ENCODE measurements at regions not wholly inside any gene's neighbourhood (a gene's known extent, or its start where the extent isn't known, plus 50 kb on each side); places are given as distances from the start of the nearest gene placed in this dataset.

GRCh38 chr12:88706286-88706685, 126.0 kb upstream of the KITLG start:
- Histone ChIP-seq H3K9me2 (replicated peaks; ENCODE audit: control insufficient read depth, low read length) (no peaks in the 10 kb centered on the region), H3F3A (ENCODE audit: control insufficient read depth, insufficient read depth) (no peaks in the 10 kb centered on the region), H3K4me3 (ENCODE audit: low read length) (no peak overlapping the region), H3K27ac (ENCODE audit: low read depth, low read length) (no peak overlapping the region), H4K20me1 (ENCODE audit: control insufficient read depth, insufficient read depth, low read depth, low read length) (no peaks in the 10 kb centered on the region), H3K9me3 (ENCODE audit: control insufficient read depth, insufficient read depth, low read length) (no peaks in the 10 kb centered on the region), H3K4me2 (ENCODE audit: low read length) (no peak overlapping the region), H3K36me3 (ENCODE audit: control insufficient read depth, low read length) (no peaks in the 10 kb centered on the region), H3K79me2 (ENCODE audit: control insufficient read depth, low read length) (no peaks in the 10 kb centered on the region), H3K27me3 (ENCODE audit: control insufficient read depth, low read length) (no peaks in the 10 kb centered on the region), H3K4me1 (ENCODE audit: control insufficient read depth, low read length) (no peaks in the 10 kb centered on the region)
- TF ChIP-seq CTCF (IDR thresholded peaks at IDR 0.05; ENCODE audit: low read depth, low read length, poor library complexity, severe bottlenecking) (no peak), EZH2phosphoT487 (IDR thresholded peaks at IDR 0.05; ENCODE audit: borderline replicate concordance, low read length) (no peak)

GRCh38 chr12:88703790-88704189, 123.5 kb upstream of the KITLG start:
- H3K79me2 ChIP-seq (ENCODE audit: control insufficient read depth, low read length), result no peaks in the 10 kb centered on the region
- H3F3A ChIP-seq (ENCODE audit: control insufficient read depth, insufficient read depth), result no peaks in the 10 kb centered on the region
- no peaks in the 10 kb centered on the region for H4K20me1 ChIP-seq (ENCODE audit: control insufficient read depth, insufficient read depth, low read depth, low read length)
- H3K36me3 ChIP-seq (ENCODE audit: control insufficient read depth, low read length), result no peaks in the 10 kb centered on the region
- no peaks in the 10 kb centered on the region for H3K4me1 ChIP-seq (ENCODE audit: control insufficient read depth, low read length)
- H3K9me3 ChIP-seq (ENCODE audit: control insufficient read depth, insufficient read depth, low read length), result no peaks in the 10 kb centered on the region
- no peak overlapping the region for H3K27ac ChIP-seq (ENCODE audit: low read depth, low read length)
- H3K4me3 ChIP-seq (ENCODE audit: low read length), result no peak overlapping the region
- H3K27me3 ChIP-seq (ENCODE audit: control insufficient read depth, low read length), result no peaks in the 10 kb centered on the region
- TF ChIP-seq EZH2phosphoT487 (IDR thresholded peaks at IDR 0.05; ENCODE audit: borderline replicate concordance, low read length) (no peak), CTCF (IDR thresholded peaks at IDR 0.05; ENCODE audit: low read depth, low read length, poor library complexity, severe bottlenecking) (no peak)
- H3K9me2 ChIP-seq (replicated peaks; ENCODE audit: control insufficient read depth, low read length), result no peaks in the 10 kb centered on the region
- no peak overlapping the region for H3K4me2 ChIP-seq (ENCODE audit: low read length)

GRCh38 chr12:88698471-88698870, 118.2 kb upstream of the KITLG start:
- TF ChIP-seq EZH2phosphoT487 (IDR thresholded peaks at IDR 0.05; ENCODE audit: borderline replicate concordance, low read length), result no peak
- no peak for TF ChIP-seq CTCF (IDR thresholded peaks at IDR 0.05; ENCODE audit: low read depth, low read length, poor library complexity, severe bottlenecking)
- no peak overlapping the region for H3K27ac ChIP-seq (ENCODE audit: low read depth, low read length)
- no peak overlapping the region for H3K4me2 ChIP-seq (ENCODE audit: low read length)
- no peaks in the 10 kb centered on the region for H3K9me3 ChIP-seq (ENCODE audit: control insufficient read depth, insufficient read depth, low read length)
- no peaks in the 10 kb centered on the region for H3K36me3 ChIP-seq (ENCODE audit: control insufficient read depth, low read length)
- no peaks in the 10 kb centered on the region for H3K27me3 ChIP-seq (ENCODE audit: control insufficient read depth, low read length)
- H4K20me1 ChIP-seq (ENCODE audit: control insufficient read depth, insufficient read depth, low read depth, low read length), result no peaks in the 10 kb centered on the region
- no peaks in the 10 kb centered on the region for H3K9me2 ChIP-seq (replicated peaks; ENCODE audit: control insufficient read depth, low read length)
- H3K79me2 ChIP-seq (ENCODE audit: control insufficient read depth, low read length), result no peaks in the 10 kb centered on the region
- H3K4me3 ChIP-seq (ENCODE audit: low read length), result no peak overlapping the region
- no peaks in the 10 kb centered on the region for H3K4me1 ChIP-seq (ENCODE audit: control insufficient read depth, low read length)
- H3F3A ChIP-seq (ENCODE audit: control insufficient read depth, insufficient read depth), result no peaks in the 10 kb centered on the region

Measured in DOHH2 (cell line).